ENCODE measurements at regions not wholly inside any gene's neighbourhood (a gene's known extent, or its start where the extent isn't known, plus 50 kb on each side); places are given as distances from the start of the nearest gene placed in this dataset.

DNA sequence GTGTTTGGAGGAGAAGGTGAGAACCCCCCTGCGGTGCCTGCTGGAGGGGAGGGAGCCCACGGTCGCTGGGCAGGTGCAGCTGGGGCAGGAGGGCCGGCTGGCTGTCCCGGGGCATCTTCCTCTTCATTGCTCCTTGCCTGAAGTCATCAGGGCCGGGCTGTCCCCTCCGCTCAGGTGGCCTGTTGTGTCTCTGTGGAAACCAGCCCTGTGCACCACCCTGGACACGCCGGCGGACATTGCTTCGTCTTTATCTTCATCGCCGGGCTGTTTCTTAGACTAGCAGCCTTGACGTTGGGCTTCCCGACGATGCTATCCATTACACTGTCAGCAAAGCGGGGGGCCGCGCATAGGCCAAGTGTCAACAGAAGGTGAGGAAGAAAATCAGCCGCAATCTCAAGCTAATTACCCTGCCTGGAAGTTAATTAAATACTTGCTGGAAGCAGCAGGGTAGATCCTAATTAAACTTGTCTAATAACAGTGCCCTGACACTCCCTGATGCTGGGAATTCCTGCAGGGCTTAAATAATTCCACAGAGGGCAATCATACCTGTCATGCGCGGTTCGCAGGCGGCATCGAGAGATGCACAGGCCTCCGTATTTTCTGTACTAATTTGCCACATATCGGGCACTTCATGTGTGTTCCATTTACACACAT, 111.4 kb upstream of the SOX1 start:
- no peaks in the 10 kb centered on the region for H3K4me1 ChIP-seq
- no peak for ATAC-seq (ENCODE audit: low FRiP score in 2 of 2)
- H3K27ac ChIP-seq, result no peak overlapping the region
- no peaks in the 10 kb centered on the region for H3K36me3 ChIP-seq
- WGBS, 2 donors, result 73 to 80% methylated on average over 17 to 27 of the region's 27 CpGs
- TF ChIP-seq POLR2AphosphoS5 (IDR thresholded peaks at IDR 0.05) (no peak), EP300 (IDR thresholded peaks at IDR 0.05) (no peak), POLR2A (IDR thresholded peaks at IDR 0.05) (no peak)
- TF ChIP-seq, protein P1, sequence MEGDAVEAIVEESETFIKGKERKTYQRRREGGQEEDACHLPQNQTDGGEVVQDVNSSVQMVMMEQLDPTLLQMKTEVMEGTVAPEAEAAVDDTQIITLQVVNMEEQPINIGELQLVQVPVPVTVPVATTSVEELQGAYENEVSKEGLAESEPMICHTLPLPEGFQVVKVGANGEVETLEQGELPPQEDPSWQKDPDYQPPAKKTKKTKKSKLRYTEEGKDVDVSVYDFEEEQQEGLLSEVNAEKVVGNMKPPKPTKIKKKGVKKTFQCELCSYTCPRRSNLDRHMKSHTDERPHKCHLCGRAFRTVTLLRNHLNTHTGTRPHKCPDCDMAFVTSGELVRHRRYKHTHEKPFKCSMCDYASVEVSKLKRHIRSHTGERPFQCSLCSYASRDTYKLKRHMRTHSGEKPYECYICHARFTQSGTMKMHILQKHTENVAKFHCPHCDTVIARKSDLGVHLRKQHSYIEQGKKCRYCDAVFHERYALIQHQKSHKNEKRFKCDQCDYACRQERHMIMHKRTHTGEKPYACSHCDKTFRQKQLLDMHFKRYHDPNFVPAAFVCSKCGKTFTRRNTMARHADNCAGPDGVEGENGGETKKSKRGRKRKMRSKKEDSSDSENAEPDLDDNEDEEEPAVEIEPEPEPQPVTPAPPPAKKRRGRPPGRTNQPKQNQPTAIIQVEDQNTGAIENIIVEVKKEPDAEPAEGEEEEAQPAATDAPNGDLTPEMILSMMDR (IDR thresholded peaks at IDR 0.05), result no peak
- no peaks in the 10 kb centered on the region for H3K27me3 ChIP-seq
- DNase-seq, result no peak
- peaks cover 0 to 11% (median 3%) of the 10 kb centered on the region in 4 donors for H3K9me3 ChIP-seq
- no peak overlapping the region for H3K4me3 ChIP-seq

DNA sequence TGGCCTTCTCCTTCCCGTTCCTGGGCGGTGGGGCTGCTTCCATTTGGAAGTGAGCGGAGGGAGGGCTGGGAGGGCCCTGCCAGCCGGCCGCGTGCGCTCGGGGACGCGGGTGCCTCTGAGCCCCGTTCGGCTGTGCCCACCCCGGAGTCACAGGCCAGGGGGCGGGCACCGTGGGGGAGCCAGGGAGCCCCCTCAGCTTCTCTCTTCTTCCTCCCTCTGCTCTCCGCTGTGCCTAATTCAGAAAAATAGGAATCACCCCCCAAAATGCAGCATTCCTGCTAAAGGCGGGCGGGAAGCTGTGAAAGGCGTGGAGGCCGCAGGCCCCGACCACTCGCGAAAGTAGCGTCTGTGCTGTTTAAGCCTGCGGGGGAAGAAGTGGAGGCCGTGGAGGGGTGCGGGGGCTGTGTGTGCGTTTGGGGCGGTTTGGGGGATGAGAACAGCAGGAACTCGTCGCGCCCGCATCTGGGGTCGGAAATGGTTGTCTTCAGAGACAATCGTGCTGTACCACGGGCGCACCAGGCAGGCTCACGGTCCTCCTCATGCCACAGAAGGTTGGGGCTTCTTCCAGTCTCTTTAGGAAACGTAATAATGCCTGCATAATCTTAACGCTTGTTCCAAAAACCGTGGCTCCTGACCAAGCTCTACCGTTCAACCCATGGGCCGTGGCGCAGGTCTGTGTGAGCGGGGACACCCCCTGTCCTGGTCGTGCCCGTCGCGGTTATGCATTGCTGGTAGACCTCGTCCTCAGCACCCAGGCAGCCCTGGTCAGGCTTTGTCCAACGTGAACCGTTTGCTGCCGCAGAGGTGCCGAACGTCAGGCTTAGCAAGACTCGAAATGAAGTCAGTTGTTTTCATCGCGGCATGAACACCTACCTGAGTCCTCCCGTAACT, 110.4 kb upstream of the SOX1 start:
- H3K36me3 ChIP-seq, result no peaks in the 10 kb centered on the region
- ATAC-seq (ENCODE audit: low FRiP score in 2 of 2), result no peak
- H3K27me3 ChIP-seq, result no peaks in the 10 kb centered on the region
- TF ChIP-seq, protein P1 (IDR thresholded peaks at IDR 0.05), result no peak
- TF ChIP-seq EP300 (IDR thresholded peaks at IDR 0.05) (no peak), POLR2A (IDR thresholded peaks at IDR 0.05) (no peak)
- no peak overlapping the region for H3K27ac ChIP-seq
- H3K9me3 ChIP-seq, result peaks cover 0 to 1% (median 0%) of the 10 kb centered on the region in 4 donors
- H3K4me3 ChIP-seq, result no peak overlapping the region
- WGBS, 2 donors, result 90% methylated on average over 37 to 59 of the region's 59 CpGs
- H3K4me1 ChIP-seq, result no peaks in the 10 kb centered on the region
- DNase-seq, result peak in 1 of 2 donors; percentile 15

DNA sequence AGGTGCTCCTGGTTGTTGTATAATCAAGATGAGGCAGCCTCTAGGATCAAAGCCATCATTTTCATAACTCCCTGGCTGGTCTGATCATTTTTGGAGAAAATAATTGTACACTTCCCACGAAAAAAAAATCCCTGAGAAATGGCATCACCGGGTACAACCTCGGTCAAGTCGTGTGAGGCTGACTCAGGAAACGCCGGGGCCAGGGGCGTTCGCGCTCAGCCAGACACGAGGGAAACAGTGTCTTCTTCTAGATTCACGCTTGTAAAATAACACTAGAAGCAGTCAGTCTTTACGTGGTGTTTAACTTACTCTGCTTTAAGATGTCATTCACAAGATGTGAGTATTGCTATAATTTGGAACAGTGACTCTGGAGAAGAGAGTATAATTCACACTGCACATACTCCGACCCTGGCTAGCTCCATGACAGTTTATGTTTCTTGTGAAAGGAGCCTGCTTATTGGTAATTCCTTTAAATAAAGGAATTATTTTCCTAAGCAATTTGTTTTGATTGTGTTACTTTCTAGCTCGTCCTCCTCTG, 109.0 kb upstream of the SOX1 start:
- Histone ChIP-seq H3K4me3 (no peak overlapping the region), H3K4me1 (no peaks in the 10 kb centered on the region), H3K36me3 (no peaks in the 10 kb centered on the region), H3K27me3 (no peaks in the 10 kb centered on the region), H3K27ac (no peak overlapping the region), H3K9me3 (no peaks in the 10 kb centered on the region)
- WGBS, 2 donors, result 73 to 77% methylated on average over 14 of the region's 14 CpGs
- TF ChIP-seq POLR2A (IDR thresholded peaks at IDR 0.05) (no peak), POLR2AphosphoS5 (IDR thresholded peaks at IDR 0.05) (no peak), EP300 (IDR thresholded peaks at IDR 0.05) (no peak)
- TF ChIP-seq, protein P1 (IDR thresholded peaks at IDR 0.05), result no peak
- ATAC-seq (ENCODE audit: low FRiP score in 2 of 2), result no peak
- DNase-seq, result no peak

DNA sequence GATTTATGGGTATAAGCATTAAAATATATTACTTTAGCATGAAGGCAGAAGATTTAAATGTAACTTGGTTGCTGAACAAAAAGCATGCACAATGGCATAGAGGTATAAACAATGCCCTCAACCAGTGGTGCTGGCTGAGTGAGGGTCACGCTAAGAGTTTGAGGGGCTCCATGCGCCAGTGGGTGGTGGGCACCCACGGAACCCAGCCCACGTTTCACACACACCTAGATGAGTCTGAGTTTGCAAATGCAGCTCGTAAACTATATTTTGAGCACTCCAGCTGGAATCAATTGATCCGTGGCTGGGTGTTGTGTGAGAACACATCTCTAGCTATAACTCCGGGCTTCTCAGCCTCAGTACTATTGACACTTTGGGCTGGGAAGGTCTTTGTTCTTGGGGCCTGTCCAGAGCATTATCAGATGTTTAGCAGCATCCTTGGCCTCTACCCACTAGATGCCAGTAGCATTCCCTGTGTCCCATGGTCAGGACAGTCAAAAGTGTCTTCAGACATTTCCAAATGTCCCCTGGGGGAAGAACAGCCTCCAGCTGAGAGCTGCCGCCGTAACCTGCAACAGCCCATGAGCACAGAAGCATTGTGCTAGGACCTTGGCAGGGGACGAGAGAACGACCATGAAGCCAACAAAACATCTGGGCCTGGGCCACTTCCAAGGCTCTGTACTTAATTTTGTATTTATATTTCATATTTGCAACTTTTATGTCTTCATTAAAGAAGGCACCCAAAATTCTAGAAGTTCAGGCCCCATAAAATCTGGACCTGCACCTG, 108.1 kb upstream of the SOX1 start:
- ATAC-seq (ENCODE audit: low FRiP score in 2 of 2), result no peak
- Histone ChIP-seq H3K9me3 (no peaks in the 10 kb centered on the region), H3K4me1 (no peaks in the 10 kb centered on the region), H3K27me3 (no peaks in the 10 kb centered on the region), H3K4me3 (no peak overlapping the region), H3K27ac (no peak overlapping the region), H3K36me3 (no peaks in the 10 kb centered on the region)
- DNase-seq, result peak in 1 of 2 donors; percentile 3
- TF ChIP-seq POLR2A (IDR thresholded peaks at IDR 0.05), result no peak
- TF ChIP-seq EP300 (IDR thresholded peaks at IDR 0.05), result no peak
- no peak for TF ChIP-seq POLR2AphosphoS5 (IDR thresholded peaks at IDR 0.05)
- TF ChIP-seq, protein P1 (IDR thresholded peaks at IDR 0.05), result no peak
- 79 to 84% methylated on average over 9 to 11 of the region's 11 CpGs for WGBS, 2 donors
